ENCODE measurements at regions not wholly inside any gene's neighbourhood (a gene's known extent, or its start where the extent isn't known, plus 50 kb on each side); places are given as distances from the start of the nearest gene placed in this dataset.

- 54 to 60% methylated on average over 8 of the region's 8 CpGs for WGBS, 2 donors
Observed at GRCh38 chr2:3000125-3000524, 377.5 kb downstream of the EIPR1 start.

DNA sequence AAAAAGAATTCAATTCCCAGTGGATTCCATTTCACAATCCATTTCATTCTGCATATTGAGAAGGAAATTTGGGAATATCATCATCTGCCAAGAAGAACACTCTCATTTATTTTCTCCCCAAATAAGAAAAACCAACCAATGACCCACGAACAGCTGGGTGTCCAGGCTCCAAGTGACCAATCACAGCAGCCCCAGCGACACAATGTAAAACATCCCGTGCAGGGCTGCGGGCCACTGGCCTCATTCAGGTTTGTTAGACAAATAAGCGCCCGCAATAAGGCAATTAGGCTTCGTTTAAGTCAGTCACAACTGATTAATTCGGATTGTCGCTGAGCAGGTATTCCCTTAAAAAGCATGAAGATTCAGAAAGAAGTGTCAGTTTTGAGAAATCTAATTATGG lies 378.6 kb downstream of the EIPR1 start:
- WGBS, 2 donors, result 51 to 64% methylated on average over 9 of the region's 9 CpGs
- no peak for DNase-seq
- ATAC-seq, result no peak
- no peak overlapping the region for H3K4me3 ChIP-seq
- H3K36me3 ChIP-seq (replicated peaks in 1 of 2; ENCODE audit: insufficient read depth in 1 of 2, low read depth in 2 of 2), result no peaks in the 10 kb centered on the region
- no peaks in the 10 kb centered on the region for H3K4me1 ChIP-seq
- no peak overlapping the region for H3K27ac ChIP-seq
- H3K27me3 ChIP-seq, result no peaks in the 10 kb centered on the region
- intact Hi-C loops (cut with DNase I), result no loop called here
- no peaks in the 10 kb centered on the region for H3K9me3 ChIP-seq
- TF ChIP-seq, protein P1, sequence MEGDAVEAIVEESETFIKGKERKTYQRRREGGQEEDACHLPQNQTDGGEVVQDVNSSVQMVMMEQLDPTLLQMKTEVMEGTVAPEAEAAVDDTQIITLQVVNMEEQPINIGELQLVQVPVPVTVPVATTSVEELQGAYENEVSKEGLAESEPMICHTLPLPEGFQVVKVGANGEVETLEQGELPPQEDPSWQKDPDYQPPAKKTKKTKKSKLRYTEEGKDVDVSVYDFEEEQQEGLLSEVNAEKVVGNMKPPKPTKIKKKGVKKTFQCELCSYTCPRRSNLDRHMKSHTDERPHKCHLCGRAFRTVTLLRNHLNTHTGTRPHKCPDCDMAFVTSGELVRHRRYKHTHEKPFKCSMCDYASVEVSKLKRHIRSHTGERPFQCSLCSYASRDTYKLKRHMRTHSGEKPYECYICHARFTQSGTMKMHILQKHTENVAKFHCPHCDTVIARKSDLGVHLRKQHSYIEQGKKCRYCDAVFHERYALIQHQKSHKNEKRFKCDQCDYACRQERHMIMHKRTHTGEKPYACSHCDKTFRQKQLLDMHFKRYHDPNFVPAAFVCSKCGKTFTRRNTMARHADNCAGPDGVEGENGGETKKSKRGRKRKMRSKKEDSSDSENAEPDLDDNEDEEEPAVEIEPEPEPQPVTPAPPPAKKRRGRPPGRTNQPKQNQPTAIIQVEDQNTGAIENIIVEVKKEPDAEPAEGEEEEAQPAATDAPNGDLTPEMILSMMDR (IDR thresholded peaks at IDR 0.05), result no peak
- TF ChIP-seq POLR2A (IDR thresholded peaks at IDR 0.05), result no peak

More at GRCh38 chr2:3000125-3000524, 377.5 kb downstream of the EIPR1 start:
- Histone ChIP-seq H3K4me3 (no peak overlapping the region), H3K36me3 (replicated peaks in 1 of 2; ENCODE audit: insufficient read depth in 1 of 2, low read depth in 2 of 2) (no peaks in the 10 kb centered on the region), H3K27ac (no peak overlapping the region), H3K9me3 (no peaks in the 10 kb centered on the region), H3K4me1 (no peaks in the 10 kb centered on the region), H3K27me3 (no peaks in the 10 kb centered on the region)
- intact Hi-C loops (cut with DNase I), result no loop called here
- DNase-seq, result no peak
- ATAC-seq, result no peak
- TF ChIP-seq, protein P1 (IDR thresholded peaks at IDR 0.05), result no peak
- TF ChIP-seq POLR2A (IDR thresholded peaks at IDR 0.05), result no peak

GRCh38 chr2:2993172-2993692 lies 384.4 kb downstream of the EIPR1 start:
- DNase-seq (no peak), ATAC-seq (no peak)
- WGBS, 2 donors, result 69 to 77% methylated on average over 9 of the region's 9 CpGs
- no peak for TF ChIP-seq POLR2A (IDR thresholded peaks at IDR 0.05)
- TF ChIP-seq, protein P1 (IDR thresholded peaks at IDR 0.05), result no peak
- intact Hi-C loops (cut with DNase I), result no loop called here
- Histone ChIP-seq H3K9me3 (no peaks in the 10 kb centered on the region), H3K4me1 (no peaks in the 10 kb centered on the region), H3K27me3 (no peaks in the 10 kb centered on the region), H3K27ac (no peak overlapping the region), H3K4me3 (no peak overlapping the region), H3K36me3 (replicated peaks in 1 of 2; ENCODE audit: insufficient read depth in 1 of 2, low read depth in 2 of 2) (no peaks in the 10 kb centered on the region)

GRCh38 chr2:2992634-2993033 lies 385.0 kb downstream of the EIPR1 start:
- WGBS, 2 donors, result 45 to 51% methylated on average over 3 of the region's 3 CpGs
- H3K27me3 ChIP-seq, result no peaks in the 10 kb centered on the region
- H3K4me3 ChIP-seq, result no peak overlapping the region
- DNase-seq, result no peak
- TF ChIP-seq, protein P1 (IDR thresholded peaks at IDR 0.05), result no peak
- TF ChIP-seq POLR2A (IDR thresholded peaks at IDR 0.05), result no peak
- intact Hi-C loops (cut with DNase I), result no loop called here
- H3K27ac ChIP-seq, result no peak overlapping the region
- no peaks in the 10 kb centered on the region for H3K9me3 ChIP-seq
- ATAC-seq, result no peak
- no peaks in the 10 kb centered on the region for H3K36me3 ChIP-seq (replicated peaks in 1 of 2; ENCODE audit: insufficient read depth in 1 of 2, low read depth in 2 of 2)
- no peaks in the 10 kb centered on the region for H3K4me1 ChIP-seq

DNA sequence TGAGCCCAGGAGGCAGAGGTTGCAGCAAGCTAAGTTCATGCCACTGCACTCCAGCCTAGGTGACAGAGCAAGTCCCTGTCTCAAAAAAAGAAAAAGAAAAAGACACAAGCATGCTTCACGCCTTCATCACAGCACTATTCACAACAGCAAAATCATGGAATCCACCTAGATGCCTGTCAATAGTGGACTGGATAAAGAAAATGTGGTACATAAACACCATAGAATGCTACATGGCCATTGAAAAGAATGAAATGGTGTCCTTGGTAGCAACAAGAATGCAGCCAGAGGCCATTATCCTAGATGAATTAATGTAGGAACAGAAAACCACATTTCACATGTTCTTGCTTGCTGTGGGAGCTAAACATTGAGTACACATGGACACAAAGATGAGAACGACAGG lies 392.6 kb downstream of the EIPR1 start:
- WGBS, 2 donors, result 66 to 67% methylated on average over 2 of the region's 2 CpGs
- H3K27ac ChIP-seq, result no peak overlapping the region
- no peak overlapping the region for H3K4me3 ChIP-seq
- H3K36me3 ChIP-seq (replicated peaks in 1 of 2; ENCODE audit: insufficient read depth in 1 of 2, low read depth in 2 of 2), result no peaks in the 10 kb centered on the region
- H3K27me3 ChIP-seq, result no peaks in the 10 kb centered on the region
- intact Hi-C loops (cut with DNase I), result no loop called here
- H3K9me3 ChIP-seq, result no peaks in the 10 kb centered on the region
- TF ChIP-seq, protein P1 (IDR thresholded peaks at IDR 0.05), result no peak
- H3K4me1 ChIP-seq, result no peaks in the 10 kb centered on the region
- DNase-seq, result no peak
- no peak for ATAC-seq

All from body of pancreas (tissue), 4 donors.